ENCODE measurements at regions not wholly inside any gene's neighbourhood (a gene's known extent, or its start where the extent isn't known, plus 50 kb on each side); places are given as distances from the start of the nearest gene placed in this dataset.

DNA sequence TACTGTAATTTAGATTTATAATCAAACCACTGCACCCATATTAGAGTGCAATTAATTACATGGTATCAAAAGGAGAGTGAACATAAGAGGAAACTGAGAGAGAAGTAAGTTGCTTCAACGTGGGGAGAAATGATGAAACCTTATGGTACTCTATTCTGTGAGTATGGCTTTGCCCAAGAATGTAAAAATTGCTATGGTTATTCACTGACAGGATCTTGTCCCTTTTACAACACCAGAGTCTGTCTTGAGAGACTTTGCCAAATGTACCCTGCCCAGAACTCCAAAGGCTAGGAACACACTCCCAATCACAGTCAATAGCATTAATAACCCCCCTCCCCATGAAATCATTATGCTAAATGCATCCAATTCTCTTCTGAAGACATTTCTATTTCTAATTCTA, 974.8 kb upstream of the POU3F3 start:
- TF ChIP-seq ZNF8 (CRISPR knock-in tag; IDR thresholded peaks at IDR 0.05) (no peak), POU6F1 (CRISPR knock-in tag; IDR thresholded peaks at IDR 0.05; ENCODE audit: borderline replicate concordance, low read depth) (no peak), TOX (CRISPR knock-in tag; IDR thresholded peaks at IDR 0.05; ENCODE audit: borderline replicate concordance) (no peak), ZFP30 (CRISPR knock-in tag; IDR thresholded peaks at IDR 0.05) (no peak), OSR1 (CRISPR knock-in tag; IDR thresholded peaks at IDR 0.05) (no peak), RARB (CRISPR knock-in tag; IDR thresholded peaks at IDR 0.05) (no peak), ARNTL (CRISPR knock-in tag; IDR thresholded peaks at IDR 0.05; ENCODE audit: borderline replicate concordance, low read depth) (no peak)
- TF ChIP-seq, protein P1, sequence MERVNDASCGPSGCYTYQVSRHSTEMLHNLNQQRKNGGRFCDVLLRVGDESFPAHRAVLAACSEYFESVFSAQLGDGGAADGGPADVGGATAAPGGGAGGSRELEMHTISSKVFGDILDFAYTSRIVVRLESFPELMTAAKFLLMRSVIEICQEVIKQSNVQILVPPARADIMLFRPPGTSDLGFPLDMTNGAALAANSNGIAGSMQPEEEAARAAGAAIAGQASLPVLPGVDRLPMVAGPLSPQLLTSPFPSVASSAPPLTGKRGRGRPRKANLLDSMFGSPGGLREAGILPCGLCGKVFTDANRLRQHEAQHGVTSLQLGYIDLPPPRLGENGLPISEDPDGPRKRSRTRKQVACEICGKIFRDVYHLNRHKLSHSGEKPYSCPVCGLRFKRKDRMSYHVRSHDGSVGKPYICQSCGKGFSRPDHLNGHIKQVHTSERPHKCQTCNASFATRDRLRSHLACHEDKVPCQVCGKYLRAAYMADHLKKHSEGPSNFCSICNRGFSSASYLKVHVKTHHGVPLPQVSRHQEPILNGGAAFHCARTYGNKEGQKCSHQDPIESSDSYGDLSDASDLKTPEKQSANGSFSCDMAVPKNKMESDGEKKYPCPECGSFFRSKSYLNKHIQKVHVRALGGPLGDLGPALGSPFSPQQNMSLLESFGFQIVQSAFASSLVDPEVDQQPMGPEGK (CRISPR knock-in tag; IDR thresholded peaks at IDR 0.05; ENCODE audit: borderline replicate concordance): no peak
- TF ChIP-seq, protein P2, sequence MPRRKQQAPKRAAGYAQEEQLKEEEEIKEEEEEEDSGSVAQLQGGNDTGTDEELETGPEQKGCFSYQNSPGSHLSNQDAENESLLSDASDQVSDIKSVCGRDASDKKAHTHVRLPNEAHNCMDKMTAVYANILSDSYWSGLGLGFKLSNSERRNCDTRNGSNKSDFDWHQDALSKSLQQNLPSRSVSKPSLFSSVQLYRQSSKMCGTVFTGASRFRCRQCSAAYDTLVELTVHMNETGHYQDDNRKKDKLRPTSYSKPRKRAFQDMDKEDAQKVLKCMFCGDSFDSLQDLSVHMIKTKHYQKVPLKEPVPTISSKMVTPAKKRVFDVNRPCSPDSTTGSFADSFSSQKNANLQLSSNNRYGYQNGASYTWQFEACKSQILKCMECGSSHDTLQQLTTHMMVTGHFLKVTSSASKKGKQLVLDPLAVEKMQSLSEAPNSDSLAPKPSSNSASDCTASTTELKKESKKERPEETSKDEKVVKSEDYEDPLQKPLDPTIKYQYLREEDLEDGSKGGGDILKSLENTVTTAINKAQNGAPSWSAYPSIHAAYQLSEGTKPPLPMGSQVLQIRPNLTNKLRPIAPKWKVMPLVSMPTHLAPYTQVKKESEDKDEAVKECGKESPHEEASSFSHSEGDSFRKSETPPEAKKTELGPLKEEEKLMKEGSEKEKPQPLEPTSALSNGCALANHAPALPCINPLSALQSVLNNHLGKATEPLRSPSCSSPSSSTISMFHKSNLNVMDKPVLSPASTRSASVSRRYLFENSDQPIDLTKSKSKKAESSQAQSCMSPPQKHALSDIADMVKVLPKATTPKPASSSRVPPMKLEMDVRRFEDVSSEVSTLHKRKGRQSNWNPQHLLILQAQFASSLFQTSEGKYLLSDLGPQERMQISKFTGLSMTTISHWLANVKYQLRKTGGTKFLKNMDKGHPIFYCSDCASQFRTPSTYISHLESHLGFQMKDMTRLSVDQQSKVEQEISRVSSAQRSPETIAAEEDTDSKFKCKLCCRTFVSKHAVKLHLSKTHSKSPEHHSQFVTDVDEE (CRISPR knock-in tag; IDR thresholded peaks at IDR 0.05): no peak

Data from SK-N-SH treated with all-trans-retinoic acid at 6 μM for 48 hours (cell line).